Common myeloid progenitor, CD34-positive (primary cell): ENCODE measurements at regions not wholly inside any gene's neighbourhood (a gene's known extent, or its start where the extent isn't known, plus 50 kb on each side); places are given as distances from the start of the nearest gene placed in this dataset.

ENCODE experiments used
- CTCF ChIA-PET: fragments of 350-600 bp; sonication (Branson Sonifier 250); formaldehyde crosslinking; loops from one replicate; lab custom pipeline; 2021; ENCODE audit warnings: antibody characterized with exemption; lab: Charles Lee
- POLR2A ChIA-PET: fragments of 350-600 bp; sonication (Branson Sonifier 250); formaldehyde crosslinking; loops from one replicate; lab custom pipeline; 2021; ENCODE audit warnings: antibody characterized with exemption; lab: Charles Lee
- DNase-seq, 3 donors: peaks; one replicate each; pipeline versions ENCODE4 v3.0.0 to v3.0.0-alpha.2; 2013
- H3K27ac ChIP-seq, 2 experiments: 1 replicate in 1 of 2; 2 replicates in 1 of 2; pipeline ENCODE4 v1.7.0; 2013; ENCODE audit warnings: inconsistent platforms in 2 of 2, low read length in 2 of 2, mild to moderate bottlenecking in 2 of 2, low read depth in 1 of 2, moderate library complexity in 1 of 2; ENCODE audit not compliant: severe bottlenecking in 2 of 2, insufficient read depth in 1 of 2, poor library complexity in 1 of 2
- H3K27me3 ChIP-seq, 5 experiments: replicated peaks in 2 of 5; 1 replicate in 3 of 5; 2 replicates in 2 of 5; pipeline versions ENCODE4 v1.6.1 to v1.7.0; 2013; ENCODE audit warnings: low read length in 4 of 5, mild to moderate bottlenecking in 2 of 5, moderate library complexity in 2 of 5, inconsistent platforms in 1 of 5; ENCODE audit not compliant: insufficient read depth in 5 of 5, control insufficient read depth in 4 of 5
- H3K36me3 ChIP-seq, 4 experiments: 1 replicate in 2 of 4; 2 replicates in 2 of 4; pipeline versions ENCODE4 v1.6.1 to v1.7.0; 2013; ENCODE audit warnings: low read length in 3 of 4, control low read depth in 1 of 4, mild to moderate bottlenecking in 1 of 4; ENCODE audit not compliant: control insufficient read depth in 4 of 4, insufficient read depth in 4 of 4
- H3K4me1 ChIP-seq, 4 experiments: 1 replicate in 3 of 4; 2 replicates in 1 of 4; pipeline versions ENCODE4 v1.6.1 to v1.7.1; 2013; ENCODE audit warnings: low read length in 3 of 4, mild to moderate bottlenecking in 3 of 4, control low read depth in 1 of 4, inconsistent platforms in 1 of 4, moderate library complexity in 1 of 4; ENCODE audit not compliant: control insufficient read depth in 4 of 4, insufficient read depth in 4 of 4; ENCODE audit errors: control extremely low read depth in 1 of 4
- H3K4me3 ChIP-seq, 7 experiments: 1 replicate in 4 of 7; 2 replicates in 3 of 7; pipeline versions ENCODE4 v1.5.1 to v1.7.0; 2013; ENCODE audit warnings: mild to moderate bottlenecking in 7 of 7, low read length in 6 of 7, moderate library complexity in 6 of 7, inconsistent platforms in 2 of 7, low read depth in 2 of 7, control low read depth in 1 of 7; ENCODE audit not compliant: insufficient read depth in 4 of 7, control insufficient read depth in 1 of 7; ENCODE audit errors: extremely low read depth in 1 of 7
- H3K9me3 ChIP-seq, 5 experiments: 1 replicate in 4 of 5; 2 replicates in 1 of 5; pipeline versions ENCODE4 v1.6.1 to v1.7.1; 2013; ENCODE audit warnings: low read length in 4 of 5, mild to moderate bottlenecking in 2 of 5, inconsistent platforms in 1 of 5, low read depth in 1 of 5, moderate library complexity in 1 of 5; ENCODE audit not compliant: control insufficient read depth in 4 of 5, insufficient read depth in 2 of 5; ENCODE audit errors: control extremely low read depth in 1 of 5
- WGBS: methylation state at CpG from one replicate; pipeline ENCODE4 v1.1.5; 2013; ENCODE audit not compliant: insufficient coverage; 5-methylcytosine and 5-hydroxymethylcytosine counted together

DNA sequence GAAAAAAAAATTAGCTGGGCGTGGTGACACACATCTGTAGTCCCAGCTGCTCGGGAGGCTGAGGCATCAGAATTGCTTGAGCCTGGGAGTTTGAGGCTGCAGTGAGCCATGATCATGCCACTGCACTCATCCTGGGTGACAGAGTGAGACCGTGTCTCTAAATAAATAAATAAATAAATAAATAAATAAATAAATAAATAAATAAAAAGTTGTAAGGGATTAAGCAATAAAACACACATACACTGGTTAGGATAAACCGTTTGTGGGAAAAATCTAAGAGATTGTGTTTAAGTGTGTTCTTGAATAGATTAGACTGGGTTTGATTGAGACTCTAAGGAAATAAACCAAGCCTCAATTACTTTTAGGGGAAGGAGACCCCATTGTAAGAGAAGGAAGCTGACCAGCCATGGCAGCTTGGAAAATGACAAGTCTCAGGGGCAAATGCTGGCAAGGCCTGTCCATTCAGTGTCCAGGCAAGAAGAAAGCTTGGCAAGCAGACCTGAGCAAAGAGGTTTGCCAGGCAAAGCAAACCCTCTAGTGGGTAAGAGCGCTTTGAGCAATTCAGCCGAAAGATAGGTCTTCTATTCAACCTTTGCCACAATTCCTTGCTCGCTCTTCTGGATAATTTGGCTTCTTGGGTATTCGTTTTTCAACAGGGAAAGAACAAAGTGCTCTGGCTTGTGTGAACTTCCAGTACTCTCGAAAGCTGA lies 106.9 kb upstream of the SERBP1 start:
- WGBS: 100% methylated on average over 4 of the region's 9 CpGs
- H3K36me3 ChIP-seq: no peaks in the 10 kb centered on the region
- POLR2A ChIA-PET: no interaction called here
- no peak overlapping the region for H3K27ac ChIP-seq
- no peaks in the 10 kb centered on the region for H3K9me3 ChIP-seq
- no peak for DNase-seq
- H3K4me1 ChIP-seq: peaks cover 0 to 4% (median 0%) of the 10 kb centered on the region in 4 experiments
- no peaks in the 10 kb centered on the region for H3K27me3 ChIP-seq
- H3K4me3 ChIP-seq: no peak overlapping the region
- CTCF ChIA-PET: interaction anchor here (1.0 to 15.7 kb wide), 10 partner anchors 8 to 228 kb away, joined by 3 to 291 read pairs (median 9); no protein-coding TSS in a partner anchor

- no peaks in the 10 kb centered on the region for H3K27me3 ChIP-seq
- no peak for DNase-seq
- no peaks in the 10 kb centered on the region for H3K36me3 ChIP-seq
- ChIA-PET POLR2A (no interaction called here), CTCF (interaction anchor here (1.2 to 15.7 kb wide), 6 partner anchors 13 to 228 kb away, joined by 4 to 291 read pairs (median 19); no protein-coding TSS in a partner anchor)
- 94% methylated on average over 5 of the region's 6 CpGs for WGBS
- H3K9me3 ChIP-seq: no peaks in the 10 kb centered on the region
- peaks cover 0 to 4% (median 0%) of the 10 kb centered on the region in 4 experiments for H3K4me1 ChIP-seq
- H3K4me3 ChIP-seq: no peak overlapping the region
- no peak overlapping the region for H3K27ac ChIP-seq
Observed at GRCh38 chr1:67537667-67538018, 107.4 kb upstream of the SERBP1 start.

DNA sequence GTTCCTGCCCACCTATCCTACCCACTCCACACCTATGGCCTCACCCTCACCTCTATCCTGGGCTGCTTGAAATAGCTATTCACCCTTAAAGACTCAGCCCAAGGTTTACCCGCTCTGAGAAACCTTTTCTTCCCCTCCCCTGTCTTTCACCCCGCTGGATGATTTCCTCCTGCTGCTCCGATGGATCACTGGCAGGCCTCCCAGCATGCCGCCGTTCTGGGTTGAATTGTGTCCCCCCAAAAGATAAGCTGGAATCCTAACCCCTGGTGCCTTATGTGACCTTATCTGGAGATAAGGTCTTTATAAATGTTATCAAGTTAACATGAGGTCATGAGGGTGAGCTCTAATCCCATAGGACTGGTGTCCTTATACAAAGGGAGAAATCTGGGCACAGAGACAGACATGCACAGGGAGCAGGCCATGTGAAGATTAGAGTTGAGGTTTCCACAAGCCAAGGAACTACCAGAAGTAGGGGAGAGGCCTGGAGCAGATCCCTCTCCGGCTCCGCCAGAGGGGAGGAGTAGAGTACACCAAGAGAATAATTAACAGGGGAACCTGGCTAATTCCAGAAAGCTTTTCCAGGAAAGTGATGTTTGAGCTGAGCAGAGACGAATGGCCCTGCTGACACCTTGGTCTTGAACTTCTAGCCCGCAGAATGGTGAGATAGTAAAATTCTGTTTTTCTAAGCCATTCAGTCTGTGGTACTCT lies 110.0 kb upstream of the SERBP1 start:
- H3K9me3 ChIP-seq: no peaks in the 10 kb centered on the region
- CTCF ChIA-PET: interaction anchor here (0.6 to 15.7 kb wide), 10 partner anchors 11 to 227 kb away, joined by 3 to 291 read pairs (median 6); no protein-coding TSS in a partner anchor

GRCh38 chr1:67540733-67541125 lies 110.5 kb upstream of the SERBP1 start:
- DNase-seq: no peak
- Histone ChIP-seq H3K4me1 (no peaks in the 10 kb centered on the region), H3K27me3 (no peaks in the 10 kb centered on the region), H3K36me3 (no peaks in the 10 kb centered on the region), H3K9me3 (no peaks in the 10 kb centered on the region), H3K4me3 (no peak overlapping the region), H3K27ac (no peak overlapping the region)
- ChIA-PET POLR2A (no interaction called here), CTCF (interaction anchor here (0.6 to 15.7 kb wide), 9 partner anchors 12 to 226 kb away, joined by 3 to 291 read pairs (median 6); no protein-coding TSS in a partner anchor)
- WGBS: 100% methylated on average over 1 of the region's 1 CpG

More for the DNA sequence above, 110.0 kb upstream of the SERBP1 start:
- Histone ChIP-seq H3K27ac (no peak overlapping the region), H3K27me3 (no peaks in the 10 kb centered on the region), H3K4me1 (peaks cover 0 to under 1% (median 0%) of the 10 kb centered on the region in 4 experiments), H3K4me3 (no peak overlapping the region), H3K36me3 (no peaks in the 10 kb centered on the region)
- POLR2A ChIA-PET: no interaction called here
- no peak for DNase-seq
- WGBS: 96% methylated on average over 7 of the region's 9 CpGs

- POLR2A ChIA-PET: no interaction called here
- CTCF ChIA-PET: interaction anchor here (15.7 kb wide), 1 partner anchor 213 kb away, joined by 291 read pairs; no protein-coding TSS in a partner anchor
Observed at GRCh38 chr1:67542747-67543146, 112.5 kb upstream of the SERBP1 start.

DNA sequence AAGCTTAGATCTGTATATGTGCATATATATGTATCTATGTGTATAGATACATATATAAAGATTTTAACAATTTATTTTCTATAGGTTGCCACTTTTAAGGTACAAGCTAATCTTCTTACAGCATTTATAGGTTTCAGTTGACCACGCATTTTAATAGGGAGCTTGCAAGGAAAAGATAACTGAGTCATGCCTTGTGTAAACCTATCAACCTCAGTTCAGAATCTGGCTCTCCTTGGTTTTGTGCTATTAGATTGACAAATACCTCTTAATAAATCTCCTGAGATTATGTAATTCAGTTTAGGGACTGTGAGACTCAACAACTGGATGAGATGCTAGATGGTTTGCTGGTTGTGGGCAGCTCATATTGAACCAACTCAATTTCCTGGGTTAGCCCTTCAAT lies 114.7 kb upstream of the SERBP1 start:
- Histone ChIP-seq H3K27me3 (no peaks in the 10 kb centered on the region), H3K4me3 (no peak overlapping the region), H3K27ac (no peak overlapping the region), H3K4me1 (no peaks in the 10 kb centered on the region), H3K9me3 (no peaks in the 10 kb centered on the region), H3K36me3 (no peaks in the 10 kb centered on the region)
- CTCF ChIA-PET: interaction anchor here (0.6 to 15.7 kb wide), 8 partner anchors 8 to 221 kb away, joined by 3 to 291 read pairs (median 4); no protein-coding TSS in a partner anchor
- POLR2A ChIA-PET: no interaction called here
- DNase-seq: no peak
- WGBS: no CpG with 5 or more reads among the region's 1 CpG

More at GRCh38 chr1:67542747-67543146, 112.5 kb upstream of the SERBP1 start:
- no peaks in the 10 kb centered on the region for H3K9me3 ChIP-seq
- H3K4me1 ChIP-seq: no peaks in the 10 kb centered on the region
- no peak overlapping the region for H3K4me3 ChIP-seq
- H3K27ac ChIP-seq: no peak overlapping the region
- H3K36me3 ChIP-seq: no peaks in the 10 kb centered on the region
- no CpG with 5 or more reads among the region's 2 CpGs for WGBS
- DNase-seq: no peak
- no peaks in the 10 kb centered on the region for H3K27me3 ChIP-seq

GRCh38 chr1:67545364-67545763 lies 115.2 kb upstream of the SERBP1 start:
- ChIA-PET POLR2A (no interaction called here), CTCF (interaction anchor here (0.6 to 15.7 kb wide), 9 partner anchors 9 to 221 kb away, joined by 3 to 291 read pairs (median 4); no protein-coding TSS in a partner anchor)
- no peak overlapping the region for H3K4me3 ChIP-seq
- no peaks in the 10 kb centered on the region for H3K36me3 ChIP-seq
- no peak overlapping the region for H3K27ac ChIP-seq
- no peaks in the 10 kb centered on the region for H3K9me3 ChIP-seq
- no peaks in the 10 kb centered on the region for H3K27me3 ChIP-seq
- H3K4me1 ChIP-seq: no peaks in the 10 kb centered on the region
- no peak for DNase-seq
- 93% methylated on average over 1 of the region's 1 CpG for WGBS
